ENCODE measurements at regions not wholly inside any gene's neighbourhood (a gene's known extent, or its start where the extent isn't known, plus 50 kb on each side); places are given as distances from the start of the nearest gene placed in this dataset.

DNA sequence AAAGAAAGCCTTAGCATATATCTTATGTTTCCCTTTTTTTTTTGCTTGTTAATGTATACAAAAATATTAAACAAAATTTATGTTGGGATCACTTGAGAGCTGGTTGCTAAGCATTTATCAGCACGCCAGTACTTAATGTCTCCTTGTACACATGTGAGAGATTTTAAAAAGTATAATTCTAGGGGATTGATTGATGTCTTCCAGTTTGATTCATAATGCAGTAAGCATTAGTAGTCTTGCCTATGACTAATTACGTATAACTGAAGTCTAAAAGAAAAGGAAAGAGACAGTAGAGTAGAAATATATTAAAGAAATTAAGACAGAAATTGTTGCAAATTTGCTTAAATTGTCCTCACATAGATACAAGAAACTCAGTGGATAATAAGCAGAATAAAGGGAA is 1630.4 kb upstream of the B3GALT2 start:
- Histone ChIP-seq H3K27ac (no peak overlapping the region), H3K4me3 (no peak overlapping the region)
- TF ChIP-seq, protein P1, sequence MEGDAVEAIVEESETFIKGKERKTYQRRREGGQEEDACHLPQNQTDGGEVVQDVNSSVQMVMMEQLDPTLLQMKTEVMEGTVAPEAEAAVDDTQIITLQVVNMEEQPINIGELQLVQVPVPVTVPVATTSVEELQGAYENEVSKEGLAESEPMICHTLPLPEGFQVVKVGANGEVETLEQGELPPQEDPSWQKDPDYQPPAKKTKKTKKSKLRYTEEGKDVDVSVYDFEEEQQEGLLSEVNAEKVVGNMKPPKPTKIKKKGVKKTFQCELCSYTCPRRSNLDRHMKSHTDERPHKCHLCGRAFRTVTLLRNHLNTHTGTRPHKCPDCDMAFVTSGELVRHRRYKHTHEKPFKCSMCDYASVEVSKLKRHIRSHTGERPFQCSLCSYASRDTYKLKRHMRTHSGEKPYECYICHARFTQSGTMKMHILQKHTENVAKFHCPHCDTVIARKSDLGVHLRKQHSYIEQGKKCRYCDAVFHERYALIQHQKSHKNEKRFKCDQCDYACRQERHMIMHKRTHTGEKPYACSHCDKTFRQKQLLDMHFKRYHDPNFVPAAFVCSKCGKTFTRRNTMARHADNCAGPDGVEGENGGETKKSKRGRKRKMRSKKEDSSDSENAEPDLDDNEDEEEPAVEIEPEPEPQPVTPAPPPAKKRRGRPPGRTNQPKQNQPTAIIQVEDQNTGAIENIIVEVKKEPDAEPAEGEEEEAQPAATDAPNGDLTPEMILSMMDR (IDR thresholded peaks at IDR 0.05) = no peak
- DNase-seq (ENCODE audit: low spot score) = no peak

DNA sequence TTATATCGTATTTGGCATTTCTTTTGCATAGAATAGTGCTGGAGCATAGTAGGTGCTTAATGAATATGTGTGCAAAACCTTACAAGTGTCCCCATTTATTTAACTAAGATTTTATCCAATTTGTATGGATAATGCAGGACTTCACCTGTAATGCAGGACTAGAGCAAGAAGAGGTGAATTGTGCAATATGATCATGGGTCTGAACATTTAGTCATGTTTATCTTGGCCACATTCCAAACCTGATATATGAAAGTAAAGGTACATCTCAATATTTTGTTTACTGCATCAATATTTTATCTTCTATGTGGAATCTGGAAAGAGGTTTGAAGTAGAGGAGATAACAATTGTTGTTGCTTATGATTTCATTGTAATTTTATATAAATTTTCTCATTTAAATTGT is 1626.7 kb upstream of the B3GALT2 start:
- no peak for DNase-seq (ENCODE audit: low spot score)
- TF ChIP-seq, protein P1 (IDR thresholded peaks at IDR 0.05) = no peak
- Histone ChIP-seq H3K4me3 (no peak overlapping the region), H3K27ac (no peak overlapping the region)

DNA sequence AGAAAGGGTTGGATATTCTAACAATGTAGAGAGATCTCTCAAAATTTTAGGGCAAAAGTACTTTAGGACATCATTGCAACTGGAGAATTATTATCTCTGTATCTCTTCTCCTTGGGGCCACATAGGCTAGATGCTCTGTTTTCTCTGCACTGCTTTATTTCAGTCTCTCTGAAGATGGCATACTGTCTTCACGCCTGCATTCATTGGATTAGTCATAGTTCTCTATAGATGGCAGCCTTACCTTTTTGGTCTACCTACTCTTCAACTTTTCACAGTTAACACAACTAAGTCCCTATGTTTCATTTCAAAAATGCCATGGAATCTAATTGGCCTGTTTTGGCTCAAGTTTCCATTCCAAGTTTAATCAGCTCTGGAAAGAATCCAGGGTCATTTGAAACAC is 1623.3 kb upstream of the B3GALT2 start:
- H3K4me3 ChIP-seq = no peak overlapping the region
- TF ChIP-seq, protein P1 (IDR thresholded peaks at IDR 0.05) = no peak
- DNase-seq (ENCODE audit: low spot score) = no peak
- no peak overlapping the region for H3K27ac ChIP-seq

DNA sequence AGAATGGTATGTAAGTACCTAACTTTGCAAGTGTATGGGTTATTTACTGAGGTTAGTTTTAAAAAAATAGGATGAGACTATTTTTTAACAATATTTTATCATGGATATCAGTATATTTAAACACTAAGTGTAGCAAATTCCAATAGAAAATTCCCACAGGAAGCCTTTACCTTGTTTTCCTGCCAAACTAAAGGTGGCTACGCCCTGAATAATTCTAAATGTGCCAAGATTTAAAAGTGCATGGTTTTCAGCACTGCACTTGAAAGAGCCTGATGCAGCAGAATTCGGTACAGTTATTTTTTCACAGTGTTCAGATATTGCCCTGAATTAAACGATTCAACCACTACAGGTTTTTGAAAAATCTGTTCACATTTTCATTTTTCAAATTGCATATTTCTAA is 1622.8 kb upstream of the B3GALT2 start:
- no peak for DNase-seq (ENCODE audit: low spot score)
- Histone ChIP-seq H3K4me3 (no peak overlapping the region), H3K27ac (no peak overlapping the region)
- TF ChIP-seq, protein P1 (IDR thresholded peaks at IDR 0.05) = no peak

DNA sequence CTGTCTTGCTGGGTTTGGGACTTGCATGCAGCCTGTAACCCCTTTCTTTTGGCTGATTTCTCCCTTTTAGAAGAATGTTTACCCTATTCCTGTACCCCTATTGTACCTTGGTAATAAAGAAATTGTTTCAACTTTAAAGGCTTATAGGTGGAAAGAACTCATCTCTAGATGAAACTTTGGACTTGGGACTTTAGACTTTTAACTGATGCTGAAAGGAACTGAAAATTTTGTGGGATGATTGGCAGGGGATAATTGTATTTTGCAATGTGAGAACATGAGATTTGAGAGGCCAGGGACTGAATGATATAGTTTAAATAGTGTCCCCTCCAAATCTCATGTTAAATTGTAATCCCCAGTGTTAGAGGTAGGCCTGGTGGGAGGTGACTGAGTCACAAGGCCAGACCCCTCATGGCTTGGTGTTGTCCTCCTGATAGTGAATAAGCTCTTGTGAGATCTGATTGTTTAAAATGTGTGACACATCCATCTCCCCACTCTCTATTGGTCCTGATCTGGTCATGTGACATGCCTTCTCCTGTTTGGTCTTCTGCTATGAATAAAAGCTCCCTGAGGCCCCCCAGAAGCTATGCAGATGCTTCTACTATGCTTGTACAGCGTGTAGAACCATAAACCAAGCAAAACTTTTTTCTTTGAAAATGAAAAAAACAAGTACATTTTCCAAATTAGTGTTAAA is 1621.3 kb upstream of the B3GALT2 start:
- Histone ChIP-seq H3K4me3 (no peak overlapping the region), H3K27ac (no peak overlapping the region)
- no peak for DNase-seq (ENCODE audit: low spot score)
- TF ChIP-seq, protein P1 (IDR thresholded peaks at IDR 0.05) = no peak

DNA sequence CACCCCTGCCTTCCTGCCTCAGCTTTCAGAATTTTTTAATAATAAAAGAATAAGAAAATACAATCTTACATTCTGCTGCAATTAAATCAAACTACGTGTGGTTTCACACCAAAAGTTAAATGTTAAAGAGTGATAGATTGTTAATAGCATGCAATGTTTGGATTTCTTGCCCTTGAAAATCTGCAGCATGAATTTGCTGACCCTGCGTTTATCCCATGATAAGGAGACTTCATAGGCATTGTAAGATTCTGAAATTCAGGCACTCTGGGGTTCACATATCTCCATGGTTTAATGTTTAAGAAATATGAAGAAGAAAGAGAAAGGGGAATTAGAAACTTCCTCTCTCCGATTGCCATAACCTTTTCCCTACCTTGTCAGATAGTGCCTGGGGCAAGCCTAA is 1616.2 kb upstream of the B3GALT2 start:
- H3K27ac ChIP-seq = no peak overlapping the region
- TF ChIP-seq, protein P1 (IDR thresholded peaks at IDR 0.05) = no peak
- no peak overlapping the region for H3K4me3 ChIP-seq
- no peak for DNase-seq (ENCODE audit: low spot score)

DNA sequence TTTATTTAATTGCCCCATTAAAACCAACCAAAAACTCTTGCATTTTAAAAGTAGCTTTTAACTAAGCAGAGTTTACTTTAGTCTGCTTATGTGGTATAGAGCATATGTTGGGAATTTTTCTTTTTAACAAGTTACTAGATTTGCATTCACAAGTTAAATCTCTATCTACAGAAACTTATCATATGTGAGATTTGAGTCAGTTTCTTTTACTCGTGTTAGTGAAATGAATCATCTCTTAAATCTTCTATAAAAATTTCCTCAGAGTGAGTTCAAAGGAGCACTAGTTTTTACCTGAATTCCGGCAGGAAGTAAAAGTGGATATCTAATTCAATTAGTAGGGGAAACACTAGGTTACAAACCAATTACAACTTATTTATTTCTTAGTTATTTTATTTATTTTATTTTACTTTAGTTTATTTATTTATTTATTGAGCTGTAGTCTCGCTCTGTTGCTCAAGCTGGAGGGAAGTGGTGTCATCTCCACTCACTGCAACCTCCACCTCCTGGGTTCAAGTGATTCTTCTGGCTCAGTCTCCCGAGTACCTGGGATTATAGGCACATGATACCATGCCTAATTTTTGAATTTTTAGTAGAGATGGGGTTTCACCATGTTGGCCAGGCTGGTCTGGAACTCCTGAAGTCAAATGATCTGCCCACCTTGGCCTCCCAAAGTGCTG is 1609.6 kb upstream of the B3GALT2 start:
- TF ChIP-seq, protein P1 (IDR thresholded peaks at IDR 0.05) = no peak
- Histone ChIP-seq H3K27ac (no peak overlapping the region), H3K4me3 (no peak overlapping the region)
- DNase-seq (ENCODE audit: low spot score) = no peak
